ENCODE measurements at regions not wholly inside any gene's neighbourhood (a gene's known extent, or its start where the extent isn't known, plus 50 kb on each side); places are given as distances from the start of the nearest gene placed in this dataset.

GRCh38 chr4:32342054-32342453, 1621.9 kb downstream of the PCDH7 start:
- DNase-seq (ENCODE audit: unreplicated experiment): no peak
- TF ChIP-seq, protein P1, sequence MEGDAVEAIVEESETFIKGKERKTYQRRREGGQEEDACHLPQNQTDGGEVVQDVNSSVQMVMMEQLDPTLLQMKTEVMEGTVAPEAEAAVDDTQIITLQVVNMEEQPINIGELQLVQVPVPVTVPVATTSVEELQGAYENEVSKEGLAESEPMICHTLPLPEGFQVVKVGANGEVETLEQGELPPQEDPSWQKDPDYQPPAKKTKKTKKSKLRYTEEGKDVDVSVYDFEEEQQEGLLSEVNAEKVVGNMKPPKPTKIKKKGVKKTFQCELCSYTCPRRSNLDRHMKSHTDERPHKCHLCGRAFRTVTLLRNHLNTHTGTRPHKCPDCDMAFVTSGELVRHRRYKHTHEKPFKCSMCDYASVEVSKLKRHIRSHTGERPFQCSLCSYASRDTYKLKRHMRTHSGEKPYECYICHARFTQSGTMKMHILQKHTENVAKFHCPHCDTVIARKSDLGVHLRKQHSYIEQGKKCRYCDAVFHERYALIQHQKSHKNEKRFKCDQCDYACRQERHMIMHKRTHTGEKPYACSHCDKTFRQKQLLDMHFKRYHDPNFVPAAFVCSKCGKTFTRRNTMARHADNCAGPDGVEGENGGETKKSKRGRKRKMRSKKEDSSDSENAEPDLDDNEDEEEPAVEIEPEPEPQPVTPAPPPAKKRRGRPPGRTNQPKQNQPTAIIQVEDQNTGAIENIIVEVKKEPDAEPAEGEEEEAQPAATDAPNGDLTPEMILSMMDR (IDR thresholded peaks at IDR 0.05; ENCODE audit: unreplicated experiment): no peak
- BruUV-seq (replicated peaks): no TSS peak
- intact Hi-C loops (cut with micrococcal nuclease): no loop called here
- POLR2A ChIA-PET: no interaction called here
- Mint-ChIP-seq H3K27me3 (ENCODE audit: insufficient read depth, unreplicated experiment) (no peaks in the 10 kb centered on the region), H3K36me3 (ENCODE audit: insufficient read depth, unreplicated experiment) (no peaks in the 10 kb centered on the region), H3K27ac (ENCODE audit: low read depth, unreplicated experiment) (no peak overlapping the region), H3K4me1 (ENCODE audit: insufficient read depth, unreplicated experiment) (no peaks in the 10 kb centered on the region), H3K4me3 (ENCODE audit: unreplicated experiment) (no peak overlapping the region), H3K9me3 (ENCODE audit: unreplicated experiment) (peaks cover 7% of the 10 kb centered on the region)
- CTCF ChIA-PET: no interaction called here

DNA sequence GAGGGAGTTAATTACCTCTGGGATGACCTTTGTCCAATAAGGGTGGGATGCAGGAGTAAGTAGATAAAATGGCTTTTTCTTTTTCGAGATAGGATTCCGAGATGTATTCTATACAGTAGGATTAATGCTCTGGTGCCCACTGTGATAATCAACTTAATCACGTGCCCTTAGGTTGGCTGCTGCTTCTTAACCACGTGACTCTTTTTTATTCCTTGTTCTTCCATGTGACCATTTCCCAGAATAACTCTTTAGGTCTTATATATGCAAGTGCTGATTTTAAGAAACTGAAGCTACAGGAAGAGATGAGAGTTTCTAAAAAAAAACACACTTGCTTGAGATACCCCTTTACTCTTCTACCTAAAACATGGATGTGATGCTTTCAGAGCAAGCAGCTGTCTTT, 1628.9 kb downstream of the PCDH7 start:
- Mint-ChIP-seq H3K9me3 (ENCODE audit: unreplicated experiment) (no peaks in the 10 kb centered on the region), H3K36me3 (ENCODE audit: insufficient read depth, unreplicated experiment) (no peaks in the 10 kb centered on the region), H3K4me3 (ENCODE audit: unreplicated experiment) (no peak overlapping the region), H3K27ac (ENCODE audit: low read depth, unreplicated experiment) (no peak overlapping the region), H3K4me1 (ENCODE audit: insufficient read depth, unreplicated experiment) (no peaks in the 10 kb centered on the region), H3K27me3 (ENCODE audit: insufficient read depth, unreplicated experiment) (no peaks in the 10 kb centered on the region)
- no TSS peak for BruUV-seq (replicated peaks)
- intact Hi-C loops (cut with micrococcal nuclease): no loop called here
- ChIA-PET POLR2A (no interaction called here), CTCF (no interaction called here)
- no peak for DNase-seq (ENCODE audit: unreplicated experiment)
- TF ChIP-seq, protein P1 (IDR thresholded peaks at IDR 0.05; ENCODE audit: unreplicated experiment): no peak

- Mint-ChIP-seq H3K36me3 (ENCODE audit: insufficient read depth, unreplicated experiment) (no peaks in the 10 kb centered on the region), H3K4me1 (ENCODE audit: insufficient read depth, unreplicated experiment) (no peaks in the 10 kb centered on the region), H3K9me3 (ENCODE audit: unreplicated experiment) (no peaks in the 10 kb centered on the region), H3K4me3 (ENCODE audit: unreplicated experiment) (no peak overlapping the region), H3K27ac (ENCODE audit: low read depth, unreplicated experiment) (no peak overlapping the region), H3K27me3 (ENCODE audit: insufficient read depth, unreplicated experiment) (no peaks in the 10 kb centered on the region)
- TF ChIP-seq, protein P1 (IDR thresholded peaks at IDR 0.05; ENCODE audit: unreplicated experiment): no peak
- ChIA-PET POLR2A (no interaction called here), CTCF (interaction anchor here (0.6 kb wide), 1 partner anchor 181 kb away, joined by 4 read pairs; no protein-coding TSS in a partner anchor)
- BruUV-seq (replicated peaks): no TSS peak
- intact Hi-C loops (cut with micrococcal nuclease): no loop called here
- DNase-seq (ENCODE audit: unreplicated experiment): no peak
Observed at GRCh38 chr4:32374206-32374605, 1654.0 kb downstream of the PCDH7 start.

DNA sequence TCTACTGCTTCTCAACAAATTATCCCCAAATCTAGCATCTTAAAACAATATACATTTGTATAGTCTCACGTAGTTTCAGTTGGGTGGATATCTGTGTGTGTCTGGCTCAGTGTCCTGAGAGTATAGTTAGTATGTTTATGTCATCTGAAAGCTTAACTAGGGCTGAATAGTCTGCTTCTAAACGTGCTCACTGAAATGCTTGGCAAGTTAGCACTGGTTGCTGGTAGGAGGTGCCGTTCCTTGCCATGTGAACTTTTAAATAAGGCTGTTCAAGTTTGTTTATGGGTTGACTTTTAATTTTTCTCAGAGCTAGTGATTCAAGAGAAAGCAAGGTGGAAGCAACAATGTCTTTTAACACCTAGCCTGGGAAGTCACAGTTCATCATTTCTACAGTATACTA, 1673.6 kb downstream of the PCDH7 start:
- Mint-ChIP-seq H3K27me3 (ENCODE audit: insufficient read depth, unreplicated experiment) (no peaks in the 10 kb centered on the region), H3K36me3 (ENCODE audit: insufficient read depth, unreplicated experiment) (no peaks in the 10 kb centered on the region), H3K9me3 (ENCODE audit: unreplicated experiment) (peaks cover 7% of the 10 kb centered on the region), H3K4me3 (ENCODE audit: unreplicated experiment) (no peak overlapping the region), H3K27ac (ENCODE audit: low read depth, unreplicated experiment) (peak overlapping the region; percentile 76), H3K4me1 (ENCODE audit: insufficient read depth, unreplicated experiment) (peaks cover 4% of the 10 kb centered on the region)
- DNase-seq (ENCODE audit: unreplicated experiment): no peak
- intact Hi-C loops (cut with micrococcal nuclease): no loop called here
- POLR2A ChIA-PET: interaction anchor here (0.6 kb wide), 1 partner anchor 265 kb away, joined by 3 read pairs; no protein-coding TSS in a partner anchor
- CTCF ChIA-PET: interaction anchor here (0.6 kb wide), 1 partner anchor 110 kb away, joined by 3 read pairs; no protein-coding TSS in a partner anchor
- no TSS peak for BruUV-seq (replicated peaks)
- TF ChIP-seq, protein P1 (IDR thresholded peaks at IDR 0.05; ENCODE audit: unreplicated experiment): no peak

All from MCF 10A (cell line).